NCI-H146 treated with DMSO at 0.1 percent for 48 hours (cell line): ENCODE measurements at regions not wholly inside any gene's neighbourhood (a gene's known extent, or its start where the extent isn't known, plus 50 kb on each side); places are given as distances from the start of the nearest gene placed in this dataset.
A peak's percentile ranks its signal among the peaks of the same experiment; 100 is the strongest.
"Not testable (repeated sequence)": the region's sequence is repeated elsewhere in the genome, so short reads cannot be mapped to it uniquely, and the experiment has no call there.

ENCODE experiments used
- DNase-seq: peaks from one replicate; lab custom pipeline; 2025; ENCODE audit not compliant: unreplicated experiment; lab: John Stamatoyannopoulos, UW

- no peak for DNase-seq
These were observed 95.0 kb downstream of the SNX5 start for GRCh38 chr20:17873410-17874270.

- DNase-seq, result no peak
These were observed 95.6 kb downstream of the SNX5 start for GRCh38 chr20:17872959-17873358.

DNA sequence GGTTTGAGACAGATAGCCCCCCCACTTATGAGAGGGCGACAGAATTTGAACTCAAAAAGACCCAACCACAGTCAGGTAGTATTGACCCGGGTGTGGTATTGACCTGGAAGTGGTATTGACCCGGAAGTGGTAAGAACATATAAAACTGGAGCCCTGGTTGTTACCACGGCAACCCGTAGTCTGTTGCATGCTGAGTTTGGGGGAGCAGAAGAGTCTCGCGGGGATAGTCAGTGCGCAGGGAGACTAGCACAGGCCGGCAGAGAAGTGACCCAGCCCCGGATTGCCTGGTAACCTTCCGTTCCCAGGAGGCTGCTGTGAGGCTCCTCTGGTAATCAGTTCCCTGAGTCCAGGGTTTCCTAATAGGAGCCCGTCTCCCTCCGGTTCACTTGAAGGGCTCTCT is 96.2 kb downstream of the SNX5 start:
- no peak for DNase-seq

DNA sequence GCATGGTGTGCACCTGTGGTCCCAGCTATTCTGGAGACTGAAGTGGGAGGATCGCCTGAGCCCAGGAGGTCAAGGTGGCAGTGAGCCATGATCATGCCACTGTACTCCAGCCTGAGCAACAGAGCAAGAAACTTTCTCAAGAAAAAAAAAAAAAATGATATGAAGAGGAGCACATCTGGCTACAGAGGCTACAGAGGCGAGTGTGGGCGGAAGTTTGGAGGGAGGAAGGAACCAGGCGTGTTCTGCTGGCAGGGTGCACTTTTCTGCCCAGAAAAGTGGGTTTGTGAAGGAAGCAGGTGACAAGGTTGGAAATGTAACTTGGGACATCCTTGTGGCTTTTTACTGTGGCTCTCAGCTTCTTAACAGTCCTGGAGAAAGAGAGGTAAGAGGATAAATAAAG is 96.7 kb downstream of the SNX5 start:
- DNase-seq, result no peak

GRCh38 chr20:17871181-17871580 is 97.4 kb downstream of the SNX5 start:
- no peak for DNase-seq

DNA sequence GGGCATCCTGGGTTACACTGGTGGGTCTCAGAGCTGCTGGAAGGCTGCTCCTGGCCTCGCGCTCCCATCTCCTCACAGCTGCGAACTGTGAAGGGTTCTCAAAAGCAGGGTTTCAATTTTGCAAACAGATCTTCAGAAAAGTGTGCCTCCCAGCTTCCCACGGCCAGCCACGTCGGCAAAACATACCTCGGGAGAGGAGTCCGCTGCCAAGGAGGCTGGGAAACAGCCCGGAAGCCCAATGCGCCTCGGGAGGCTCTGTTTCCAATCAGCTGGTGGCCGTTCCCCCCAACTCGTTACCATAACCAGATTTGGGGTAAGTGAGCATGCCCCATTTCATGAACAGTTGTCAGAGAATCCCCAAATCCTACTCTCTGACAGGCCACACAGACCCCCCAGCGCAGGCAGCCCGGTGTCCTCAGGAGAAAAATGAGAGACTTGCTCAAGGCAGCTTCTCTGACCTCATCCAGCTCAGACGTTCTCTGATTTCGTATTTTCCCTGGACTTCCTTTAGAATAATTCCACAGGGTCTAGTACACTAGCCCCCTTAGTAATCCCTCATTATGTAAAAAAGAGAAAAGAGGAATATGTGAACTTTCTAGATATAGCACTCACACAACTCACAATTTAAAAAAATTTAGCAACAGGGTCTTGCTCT is 98.4 kb downstream of the SNX5 start:
- DNase-seq, result no peak

DNA sequence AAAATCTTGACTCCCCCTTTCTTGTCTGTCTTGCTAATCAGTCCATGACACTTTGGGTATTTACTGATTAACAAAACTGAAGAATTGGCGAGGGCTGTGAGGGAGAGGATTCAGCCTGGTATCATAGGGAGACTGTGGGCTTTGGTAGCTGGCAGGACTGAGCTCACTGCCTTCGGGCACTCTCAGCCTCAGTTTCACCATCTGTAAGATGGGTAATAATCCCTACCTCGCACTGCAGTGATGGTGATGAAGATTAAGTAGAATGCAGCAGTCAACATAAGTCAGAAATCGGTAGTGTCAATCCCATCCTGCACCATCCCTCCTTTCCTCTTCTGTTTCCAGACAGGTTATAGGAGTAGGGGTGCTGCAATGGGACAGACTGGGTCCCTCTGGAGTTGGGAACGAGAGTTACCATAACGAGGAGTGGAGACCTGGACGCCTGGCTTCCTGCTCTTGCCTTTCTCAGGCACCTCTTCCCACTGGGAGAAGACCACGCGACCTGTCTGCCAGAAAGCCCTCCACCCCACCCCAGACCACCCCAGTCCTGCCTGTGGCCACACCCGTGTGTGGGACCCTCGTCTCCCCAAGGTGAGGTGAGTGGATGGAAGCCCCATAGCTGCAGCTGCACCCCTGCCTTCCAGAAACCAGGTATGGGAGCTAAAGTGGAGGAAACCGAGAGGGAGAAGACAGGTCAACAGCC is 99.1 kb downstream of the SNX5 start:
- DNase-seq, result no peak

GRCh38 chr20:17868700-17869231 is 99.8 kb downstream of the SNX5 start:
- no peak for DNase-seq

GRCh38 chr20:17868151-17868550 is 100.4 kb downstream of the SNX5 start:
- DNase-seq, result no peak

DNA sequence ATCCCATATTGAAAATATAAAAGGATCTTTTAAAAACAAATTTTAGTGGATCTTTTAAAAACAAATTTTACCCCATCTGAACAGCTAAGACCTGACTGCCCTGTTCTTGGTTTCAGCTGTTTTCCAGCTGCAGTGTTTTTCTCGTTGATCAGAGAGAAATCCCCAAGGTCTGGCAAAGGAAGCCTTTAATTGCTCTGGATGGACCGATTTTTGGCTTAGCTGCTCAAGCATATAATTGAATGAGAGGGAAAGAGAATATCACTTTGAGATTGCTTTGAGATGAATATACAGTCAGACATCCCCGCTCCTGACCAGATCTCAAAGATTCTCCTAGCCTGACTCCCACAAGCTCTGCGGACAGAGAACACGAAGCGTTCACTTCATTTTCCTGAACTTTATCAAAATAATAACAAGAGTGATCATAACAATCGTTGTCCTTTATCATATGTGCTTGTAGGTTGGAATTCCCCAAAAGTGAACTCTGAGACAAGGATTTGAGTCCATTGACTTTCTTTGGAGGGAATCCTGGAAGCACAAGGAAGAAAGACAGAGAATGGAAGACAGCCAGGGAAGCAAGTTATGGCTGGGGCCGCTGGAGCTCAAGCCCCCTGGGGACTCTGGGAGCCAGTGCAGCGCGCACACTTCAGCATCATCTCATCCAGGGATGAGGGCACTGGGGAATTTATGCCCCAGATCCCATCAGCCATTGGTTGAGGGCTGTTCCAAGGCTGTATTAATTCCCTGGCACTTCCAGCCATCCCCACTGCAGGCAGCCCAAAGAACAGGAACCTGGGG is 101.3 kb downstream of the SNX5 start:
- DNase-seq, result no peak

DNA sequence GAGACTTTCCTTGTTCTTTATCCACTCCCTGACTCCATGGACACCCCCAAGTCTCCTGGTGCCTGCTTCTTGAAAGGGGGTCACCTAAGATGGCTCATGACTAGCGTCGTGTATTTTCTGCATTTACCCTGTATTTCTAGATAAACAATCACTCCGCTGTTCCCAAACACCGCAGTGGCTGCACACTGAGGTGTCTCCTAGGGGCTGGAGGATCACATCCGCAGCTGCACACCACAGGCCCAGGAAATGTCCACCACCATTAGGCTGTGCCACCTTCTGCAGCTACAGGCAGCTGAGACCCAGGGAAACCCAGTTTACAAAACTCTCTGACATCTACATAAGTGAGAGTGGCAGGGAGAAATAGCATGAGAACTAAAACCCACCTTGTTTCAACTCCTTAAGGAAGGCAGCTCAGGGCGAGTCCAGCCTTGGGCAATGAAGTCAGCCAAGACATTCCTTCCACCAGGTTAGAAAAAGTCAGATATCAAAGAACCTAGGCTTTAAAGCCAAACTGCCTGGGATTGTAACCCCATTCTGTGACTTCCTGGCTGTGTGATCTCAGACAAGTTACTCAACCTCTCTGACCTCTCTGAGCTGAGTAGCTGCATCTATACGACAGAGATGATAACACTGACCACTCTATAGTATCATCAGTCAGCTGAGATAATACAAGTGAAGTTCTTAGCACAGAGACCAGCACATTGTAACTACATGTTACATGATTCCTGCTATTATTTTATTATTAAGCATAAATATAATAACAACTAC is 102.2 kb downstream of the SNX5 start:
- no peak for DNase-seq

- DNase-seq, result peak; percentile 15
These were observed 104.9 kb downstream of the SNX5 start for GRCh38 chr20:17863577-17864292.

DNA sequence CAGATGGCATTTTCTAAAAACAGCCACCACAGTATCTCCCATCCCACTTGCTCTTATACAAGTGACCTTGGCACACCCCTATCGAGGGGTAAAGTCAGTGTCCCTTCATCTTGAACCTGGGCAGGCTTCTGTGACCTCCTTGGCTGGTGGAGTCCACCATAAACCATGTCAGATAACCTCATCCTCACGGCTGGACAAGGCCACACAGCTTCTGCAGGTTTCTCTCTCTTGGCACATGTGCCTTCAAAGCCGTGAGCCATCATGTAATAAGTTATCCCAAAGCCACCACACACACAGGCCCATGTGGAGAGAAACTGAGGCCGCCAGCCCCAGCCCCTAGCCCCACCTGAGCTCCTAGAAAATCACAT is 105.4 kb downstream of the SNX5 start:
- no peak for DNase-seq

GRCh38 chr20:17862171-17862570 is 106.4 kb downstream of the SNX5 start:
- DNase-seq, result no peak

GRCh38 chr20:17861620-17862019 is 107.0 kb downstream of the SNX5 start:
- not testable (repeated sequence) for DNase-seq

GRCh38 chr20:17860301-17861197 is 108.0 kb downstream of the SNX5 start:
- DNase-seq, result no peak

GRCh38 chr20:17859616-17860232 is 108.9 kb downstream of the SNX5 start:
- no peak for DNase-seq

- no peak for DNase-seq
These were observed 109.5 kb downstream of the SNX5 start for GRCh38 chr20:17859002-17859615.
